ENCODE measurements at regions not wholly inside any gene's neighbourhood (a gene's known extent, or its start where the extent isn't known, plus 50 kb on each side); places are given as distances from the start of the nearest gene placed in this dataset.

- DNase-seq: no peak
Observed at GRCh38 chr13:78420814-78421213, 182.5 kb downstream of the POU4F1 start.

DNA sequence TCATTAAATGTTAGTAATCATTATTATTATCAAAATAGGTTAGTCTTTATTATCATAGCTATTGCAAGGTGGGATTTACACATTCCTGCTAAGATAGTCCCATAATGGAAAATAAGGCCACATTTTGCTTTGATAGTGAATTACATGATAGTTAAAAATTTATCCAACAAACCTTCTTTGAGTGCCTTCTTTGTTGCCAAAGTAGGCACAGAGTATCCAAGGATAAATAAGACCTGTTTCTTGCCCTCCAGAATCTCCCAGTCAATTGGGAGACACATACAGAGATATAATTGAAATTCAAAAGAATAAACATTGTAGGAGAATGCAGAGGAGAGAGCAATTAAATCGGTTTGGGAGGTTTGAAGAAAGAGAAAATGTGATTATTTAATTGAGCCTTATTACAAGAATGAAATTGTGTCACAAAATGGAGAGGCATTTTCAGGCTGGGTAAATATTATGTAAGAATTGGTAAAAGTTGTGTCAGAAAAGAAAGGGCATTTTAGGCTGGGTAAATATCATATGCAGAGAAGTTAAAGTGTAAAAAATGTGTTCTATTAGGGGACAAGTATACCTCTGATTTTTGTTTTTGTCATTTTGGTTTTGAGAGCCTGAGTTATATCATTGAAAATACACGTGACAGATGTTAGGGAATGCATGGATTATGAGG is 189.3 kb downstream of the POU4F1 start:
- no peak for DNase-seq

GRCh38 chr13:78410847-78411246 is 192.5 kb downstream of the POU4F1 start:
- DNase-seq: no peak

DNA sequence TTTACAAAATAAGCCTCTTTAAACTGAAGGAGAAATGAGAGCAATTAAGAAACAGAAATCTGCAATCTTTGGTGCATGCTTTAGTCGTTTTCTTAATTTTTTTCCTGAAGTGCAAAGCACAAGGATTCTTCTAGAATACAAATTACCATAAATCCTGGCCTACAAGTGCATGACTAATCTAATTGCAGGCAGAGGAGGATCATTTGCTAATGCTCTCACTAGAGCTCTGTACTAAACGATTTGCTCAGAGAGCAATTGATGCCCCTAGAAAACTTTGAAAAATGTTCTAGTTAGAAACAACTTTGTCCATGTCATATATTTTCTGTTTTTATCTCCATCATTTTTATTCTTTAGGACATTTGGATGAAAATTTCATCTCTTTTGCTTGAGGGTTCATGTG is 193.2 kb downstream of the POU4F1 start:
- DNase-seq: no peak

- no peak for DNase-seq
Observed at GRCh38 chr13:78409172-78409571, 194.2 kb downstream of the POU4F1 start.

GRCh38 chr13:78404846-78405360 is 198.4 kb downstream of the POU4F1 start:
- DNase-seq: no peak

GRCh38 chr13:78402708-78403400 is 200.5 kb downstream of the POU4F1 start:
- DNase-seq: no peak

DNA sequence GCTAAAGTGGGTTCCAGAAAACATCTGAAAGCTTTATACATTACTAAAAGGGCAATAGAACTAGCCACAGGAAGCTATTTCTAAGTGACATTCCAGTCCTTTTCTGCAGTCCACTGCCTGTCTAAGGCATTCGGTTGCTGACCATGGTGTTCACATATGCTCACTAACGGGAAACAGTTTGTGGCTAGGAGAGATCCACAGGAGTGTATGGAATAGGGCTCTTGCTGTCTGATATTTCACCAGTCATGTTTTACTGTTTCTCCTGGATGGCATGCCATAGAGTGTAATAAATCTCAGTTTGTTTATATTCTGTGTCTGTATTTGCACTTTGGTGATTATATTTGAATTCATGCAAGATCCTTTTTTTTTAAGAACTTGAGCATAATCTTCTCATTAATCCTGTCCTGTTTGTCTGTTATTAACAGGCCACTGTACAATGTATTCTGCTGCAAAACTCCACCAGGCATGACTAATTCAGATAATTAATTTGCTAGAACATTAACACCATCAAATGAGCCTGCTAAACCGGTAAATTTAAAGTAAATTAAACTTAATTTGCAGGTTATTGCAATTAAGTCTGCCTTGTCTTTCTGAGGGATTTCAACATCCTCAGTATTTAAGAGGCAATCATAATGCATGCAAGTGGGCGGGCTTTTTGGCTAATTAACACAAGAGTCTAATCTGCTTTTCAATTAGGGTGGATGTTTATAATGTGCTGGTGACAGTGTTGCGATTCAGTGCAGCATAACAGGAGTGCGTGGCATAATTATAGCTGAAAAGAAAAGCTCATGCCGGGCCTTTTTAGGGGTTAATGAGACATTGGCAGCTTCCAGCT is 201.3 kb downstream of the POU4F1 start:
- DNase-seq: no peak

GRCh38 chr13:78398743-78399410 is 204.5 kb downstream of the POU4F1 start:
- DNase-seq: no peak

GRCh38 chr13:78393286-78394142 is 209.8 kb downstream of the POU4F1 start:
- DNase-seq: no peak

DNA sequence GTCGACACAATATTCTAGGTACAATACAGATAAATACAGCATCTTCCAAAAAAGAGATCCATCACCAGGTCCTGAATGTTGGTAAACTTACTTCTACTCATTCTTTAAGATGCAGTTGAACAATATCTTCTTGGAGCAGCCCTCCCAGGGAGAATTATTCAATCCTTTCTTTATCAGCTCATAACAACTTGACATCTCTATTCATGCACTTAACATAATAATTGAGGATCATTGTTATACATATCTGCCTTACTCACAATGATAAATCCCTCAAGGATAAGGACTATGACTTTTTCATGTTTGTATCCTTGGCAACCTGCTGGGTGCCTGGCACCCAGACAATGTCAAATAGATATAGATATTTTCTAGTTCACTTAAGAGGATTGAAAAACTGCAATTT is 219.5 kb downstream of the POU4F1 start:
- DNase-seq: no peak

DNA sequence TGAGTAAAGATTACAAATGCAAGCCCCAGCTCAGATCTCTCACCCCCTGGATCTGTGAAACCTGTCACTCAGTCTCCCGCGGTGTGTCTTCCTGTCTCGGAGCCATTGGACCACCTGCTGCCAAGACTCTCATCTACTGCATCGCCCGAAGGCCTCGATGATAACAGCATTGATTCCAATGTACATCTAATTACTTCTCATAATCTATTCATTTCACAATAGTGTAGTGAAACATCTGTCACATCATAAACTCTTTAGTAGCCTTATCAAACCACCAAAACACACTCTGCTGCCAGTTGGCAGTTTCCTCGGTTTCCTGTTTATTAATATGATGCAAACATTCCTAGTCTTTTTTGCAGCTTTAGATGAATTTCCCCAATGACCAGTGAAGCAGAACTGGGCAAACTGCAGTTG is 220.3 kb downstream of the POU4F1 start:
- no peak for DNase-seq

DNA sequence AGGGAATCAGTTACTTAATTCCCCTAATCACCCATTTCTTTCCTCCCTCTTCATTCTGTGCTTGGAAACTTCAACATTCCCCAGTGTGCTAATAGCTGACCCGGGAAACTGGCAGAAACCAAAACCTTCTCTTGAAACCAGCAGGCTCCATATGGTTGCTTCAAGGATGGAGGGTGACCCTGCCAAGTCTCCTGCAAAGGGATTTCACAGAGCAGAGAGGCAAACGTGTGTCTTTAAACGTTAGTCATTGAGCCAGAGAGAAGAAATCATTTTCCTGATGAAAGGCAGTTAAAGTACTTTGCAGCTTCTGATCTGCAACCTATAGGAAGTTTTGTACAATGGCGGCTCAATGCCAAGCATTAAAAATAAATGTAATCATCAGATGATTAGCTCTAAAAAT is 220.9 kb downstream of the POU4F1 start:
- DNase-seq: no peak

DNA sequence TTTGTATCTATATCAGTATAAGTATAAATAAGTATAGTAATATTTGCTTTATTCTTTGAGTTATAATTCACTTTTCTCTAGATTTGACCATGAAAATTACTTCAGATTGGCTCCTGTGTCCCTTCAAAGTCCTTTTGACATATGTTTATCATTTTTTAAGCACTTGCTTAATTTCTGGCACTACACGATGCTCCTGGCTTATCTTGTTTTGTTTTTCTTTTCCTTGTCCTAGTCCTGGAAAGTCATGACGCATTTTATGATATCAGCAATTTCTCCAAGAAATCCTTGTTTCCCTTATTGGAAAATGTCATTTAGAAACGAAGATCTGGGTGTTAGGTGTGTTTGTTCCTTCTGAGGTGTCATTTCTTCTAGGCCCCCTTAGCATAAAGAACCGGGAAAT is 226.5 kb downstream of the POU4F1 start:
- no peak for DNase-seq

GRCh38 chr13:78376033-78376432 is 227.3 kb downstream of the POU4F1 start:
- DNase-seq: no peak

DNA sequence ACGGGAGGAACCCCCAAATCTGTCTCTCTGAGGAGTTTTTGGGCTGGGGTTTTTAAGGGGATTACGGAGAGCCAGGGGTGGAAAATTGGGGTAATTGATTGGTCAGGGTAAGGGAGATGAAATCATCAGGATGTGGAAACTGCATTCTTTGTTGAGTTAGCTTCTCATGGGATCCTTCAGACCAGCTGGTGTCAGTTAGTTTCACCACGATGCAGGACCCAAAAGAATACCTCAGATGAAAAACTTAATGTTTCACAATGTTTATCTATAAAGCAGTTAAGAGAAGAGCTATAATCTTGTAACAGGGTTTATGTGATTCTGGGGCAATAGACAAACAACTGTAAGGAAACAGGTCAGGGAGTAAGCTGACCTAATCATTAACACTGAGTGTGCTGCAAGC is 230.8 kb downstream of the POU4F1 start:
- DNase-seq: no peak

GRCh38 chr13:78370231-78370630 is 233.1 kb downstream of the POU4F1 start:
- no peak for DNase-seq

DNA sequence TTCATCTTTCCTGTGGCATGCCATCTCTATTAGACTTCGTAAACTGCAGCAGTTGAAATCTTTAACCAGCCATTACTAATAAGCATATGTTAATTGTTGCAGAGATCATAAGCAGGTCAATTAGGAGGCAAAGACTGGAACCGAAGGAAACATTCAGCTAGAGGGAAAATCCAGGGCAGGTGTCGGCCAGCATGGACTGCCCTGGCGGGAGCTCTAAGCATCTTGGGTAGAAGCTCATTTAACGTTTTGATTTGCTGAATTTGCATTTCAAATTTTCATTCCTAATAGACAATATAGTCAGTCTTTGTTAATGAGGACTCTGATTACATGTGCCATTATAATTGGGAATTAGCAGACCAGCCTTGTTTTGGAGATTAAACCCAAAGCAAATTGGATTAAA is 238.6 kb downstream of the POU4F1 start:
- DNase-seq: no peak

- no peak for DNase-seq
Observed at GRCh38 chr13:78341032-78341431, 262.3 kb downstream of the POU4F1 start.

DNA sequence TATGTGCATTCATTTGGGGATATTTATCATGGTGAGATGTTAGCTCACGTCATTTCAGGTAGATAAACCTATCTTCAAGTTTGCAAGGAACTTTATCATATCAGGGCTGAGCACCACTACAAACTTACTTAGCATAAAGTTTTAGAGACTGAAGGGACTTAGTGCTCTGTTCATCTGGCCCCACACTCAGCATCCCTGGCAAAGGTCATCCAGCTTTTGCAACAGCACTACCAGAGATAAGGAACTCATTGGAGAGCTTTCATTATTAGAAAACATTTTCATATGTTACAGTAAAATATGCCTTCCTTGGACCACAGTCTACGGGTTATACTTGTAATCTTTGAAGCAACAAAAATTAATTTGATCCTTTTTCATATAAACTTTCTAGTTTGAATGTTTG is 263.4 kb downstream of the POU4F1 start:
- DNase-seq: no peak

DNA sequence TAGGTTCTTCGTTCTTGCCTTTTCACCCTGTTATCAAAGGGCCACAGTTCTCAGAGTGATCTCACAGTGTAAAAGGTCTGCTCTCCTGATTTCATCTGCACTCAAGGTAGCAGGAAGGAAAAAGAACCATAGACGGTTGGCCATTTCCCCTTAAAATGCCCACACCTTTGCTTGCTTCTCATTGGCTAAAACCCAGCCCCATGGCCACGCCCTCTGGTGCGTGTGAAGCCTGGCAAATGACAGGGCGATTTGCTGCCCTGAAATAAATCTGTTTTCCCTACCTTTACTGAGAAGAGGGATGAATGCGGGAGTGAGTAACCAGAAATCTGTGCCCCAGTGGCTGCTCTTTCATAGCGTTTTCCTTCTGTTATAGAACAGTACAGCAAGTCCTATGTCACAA is 269.3 kb downstream of the POU4F1 start:
- DNase-seq: no peak

- no peak for DNase-seq
Observed at GRCh38 chr13:78326633-78327032, 276.7 kb downstream of the POU4F1 start.

Measured in activated CD4-positive, alpha-beta T cell treated with anti-CD3 and anti-CD28 coated beads for 1 hour (primary cell).